ENCODE measurements at regions not wholly inside any gene's neighbourhood (a gene's known extent, or its start where the extent isn't known, plus 50 kb on each side); places are given as distances from the start of the nearest gene placed in this dataset. TPM values are rescaled to one million over a fixed set of nuclear protein-coding genes. Genes with fewer than 3 reads are reported as not detected.
"Not testable (repeated sequence)": the region's sequence is repeated elsewhere in the genome, so short reads cannot be mapped to it uniquely, and the experiment has no call there.

DNA sequence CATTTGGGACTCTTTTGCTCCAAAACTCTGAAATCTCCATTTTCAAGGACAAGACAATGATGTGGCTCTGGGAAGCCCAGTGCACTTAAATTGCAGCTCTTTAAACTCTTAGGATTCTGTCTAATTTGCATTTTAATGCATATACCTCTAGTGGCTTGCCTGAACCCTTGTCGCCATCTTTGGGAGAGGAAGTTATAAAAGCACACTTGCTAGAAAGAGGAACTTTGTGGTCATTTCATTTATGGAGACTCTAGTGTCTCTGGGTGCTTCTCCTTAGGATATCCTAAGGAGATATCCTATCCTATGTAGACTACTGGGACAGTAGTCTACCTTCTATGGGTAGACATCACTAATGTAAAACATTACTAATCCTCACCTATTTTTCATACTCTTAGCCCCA is 77.3 kb upstream of the SLC1A3 start:
- no peak for DNase-seq

- no peak for DNase-seq
Measured at GRCh38 chr5:36530215-36530614, 76.2 kb upstream of the SLC1A3 start.

GRCh38 chr5:36531401-36531800 is 75.0 kb upstream of the SLC1A3 start:
- DNase-seq, result no peak

GRCh38 chr5:36535378-36535777 is 71.0 kb upstream of the SLC1A3 start:
- DNase-seq, result no peak

GRCh38 chr5:36535859-36536615 is 70.4 kb upstream of the SLC1A3 start:
- no peak for DNase-seq

- DNase-seq, result peak; percentile 27
Measured at GRCh38 chr5:36536616-36537005, 69.8 kb upstream of the SLC1A3 start.

- DNase-seq, result no peak
Measured at GRCh38 chr5:36537724-36538123, 68.7 kb upstream of the SLC1A3 start.

DNA sequence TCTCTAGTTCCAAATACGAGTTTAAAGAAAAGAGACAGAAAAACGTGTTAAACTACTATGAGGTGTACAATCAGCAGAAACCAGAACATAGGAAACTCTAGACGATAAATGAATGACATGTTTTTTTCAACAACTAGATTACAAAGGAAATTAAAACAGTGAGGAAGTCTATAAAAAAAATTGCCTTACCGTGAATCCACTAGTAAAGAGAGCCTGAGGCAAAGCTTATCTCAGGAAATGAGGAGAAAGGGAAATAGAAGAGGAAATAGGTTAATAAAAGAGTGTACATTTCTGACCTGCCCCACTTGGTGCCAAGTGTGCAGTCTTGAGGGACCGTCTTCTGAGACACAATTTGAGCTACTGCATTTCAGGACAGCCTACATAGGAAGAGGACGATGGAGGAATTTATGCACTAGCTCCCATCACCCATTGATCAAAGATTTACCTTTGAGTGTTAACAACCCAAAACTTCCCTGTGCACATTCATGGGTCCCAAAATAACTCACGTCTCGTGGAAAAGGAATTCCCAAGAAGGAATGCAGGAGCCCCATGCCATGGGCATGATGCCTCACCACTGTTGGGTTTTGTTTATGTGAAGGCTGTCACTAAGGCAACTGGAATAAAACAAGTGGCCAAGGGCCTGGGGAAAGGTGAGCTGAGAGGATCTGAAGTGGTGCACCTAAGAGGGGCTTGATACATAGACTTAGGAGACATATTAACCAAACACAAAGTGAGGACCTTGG is 53.6 kb upstream of the SLC1A3 start:
- DNase-seq, result no peak

DNA sequence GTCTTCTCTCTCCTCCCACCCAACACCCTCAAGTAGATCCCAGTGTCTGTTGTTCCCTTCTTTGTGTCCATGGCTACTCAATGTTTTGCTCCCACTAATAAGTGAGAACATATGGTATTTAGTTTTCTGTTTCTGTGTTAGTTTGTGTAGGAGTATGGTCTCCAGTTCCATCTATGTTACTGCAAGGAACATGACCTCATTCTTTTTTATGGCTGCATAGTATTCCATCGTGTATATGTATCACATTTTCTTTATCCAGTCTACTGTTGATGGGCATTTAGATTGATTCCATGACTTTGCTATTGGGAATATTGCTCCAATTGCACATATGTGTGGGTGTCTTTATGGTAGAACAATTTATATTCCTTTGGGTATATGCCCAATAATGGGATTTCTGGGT is 51.4 kb upstream of the SLC1A3 start:
- not testable (repeated sequence) for DNase-seq

Small RNA genes in the stretch of these regions (small RNA-seq; reads per million reads assigned to genes)
- not detected for gene RNA5SP181 (ENCODE audit: low replicate concordance)

Measured in tongue (tissue), 2 donors.